ENCODE measurements at regions not wholly inside any gene's neighbourhood (a gene's known extent, or its start where the extent isn't known, plus 50 kb on each side); places are given as distances from the start of the nearest gene placed in this dataset.

DNA sequence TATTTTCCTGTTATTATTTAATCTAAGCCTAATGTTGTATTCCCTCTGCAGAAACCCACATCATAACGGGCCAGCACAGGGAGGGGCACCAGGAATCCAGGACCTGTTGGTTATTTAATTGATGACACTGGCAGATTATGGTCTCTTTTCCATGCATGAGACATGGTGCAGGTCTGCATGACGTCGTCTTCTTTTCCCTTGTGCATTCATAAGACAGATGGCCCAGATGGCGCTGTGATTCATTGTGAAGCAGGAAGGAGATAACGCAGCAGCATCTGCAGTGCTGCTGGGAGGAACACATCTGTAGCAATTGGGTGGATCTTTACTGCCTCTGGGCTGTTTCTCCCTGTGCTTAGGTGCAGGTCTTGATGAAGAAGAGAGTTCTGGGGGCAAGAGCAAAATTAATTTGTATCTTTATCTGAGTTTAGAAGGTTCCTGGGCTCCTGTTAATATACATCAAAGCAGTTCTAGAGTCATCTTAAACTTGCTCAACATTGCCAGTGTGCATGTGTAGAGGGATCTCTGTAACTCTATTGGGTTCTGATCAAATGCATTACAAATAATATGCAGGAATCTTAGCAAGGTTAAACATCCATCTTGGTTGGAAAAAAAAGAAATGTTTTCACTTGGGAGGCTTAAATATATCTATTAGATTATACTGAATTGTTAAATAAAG lies 176.1 kb downstream of the PCSK1 start:
- TF ChIP-seq POLR2AphosphoS5 (IDR thresholded peaks at IDR 0.05): no peak
- TF ChIP-seq POLR2A (IDR thresholded peaks at IDR 0.05): no peak
- TF ChIP-seq, protein P1, sequence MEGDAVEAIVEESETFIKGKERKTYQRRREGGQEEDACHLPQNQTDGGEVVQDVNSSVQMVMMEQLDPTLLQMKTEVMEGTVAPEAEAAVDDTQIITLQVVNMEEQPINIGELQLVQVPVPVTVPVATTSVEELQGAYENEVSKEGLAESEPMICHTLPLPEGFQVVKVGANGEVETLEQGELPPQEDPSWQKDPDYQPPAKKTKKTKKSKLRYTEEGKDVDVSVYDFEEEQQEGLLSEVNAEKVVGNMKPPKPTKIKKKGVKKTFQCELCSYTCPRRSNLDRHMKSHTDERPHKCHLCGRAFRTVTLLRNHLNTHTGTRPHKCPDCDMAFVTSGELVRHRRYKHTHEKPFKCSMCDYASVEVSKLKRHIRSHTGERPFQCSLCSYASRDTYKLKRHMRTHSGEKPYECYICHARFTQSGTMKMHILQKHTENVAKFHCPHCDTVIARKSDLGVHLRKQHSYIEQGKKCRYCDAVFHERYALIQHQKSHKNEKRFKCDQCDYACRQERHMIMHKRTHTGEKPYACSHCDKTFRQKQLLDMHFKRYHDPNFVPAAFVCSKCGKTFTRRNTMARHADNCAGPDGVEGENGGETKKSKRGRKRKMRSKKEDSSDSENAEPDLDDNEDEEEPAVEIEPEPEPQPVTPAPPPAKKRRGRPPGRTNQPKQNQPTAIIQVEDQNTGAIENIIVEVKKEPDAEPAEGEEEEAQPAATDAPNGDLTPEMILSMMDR (IDR thresholded peaks at IDR 0.05): no peak
- no peak for TF ChIP-seq EP300 (IDR thresholded peaks at IDR 0.05; ENCODE audit: low read depth)
- no peak overlapping the region for H3K27ac ChIP-seq
- no peaks in the 10 kb centered on the region for H3K27me3 ChIP-seq
- 65 to 90% methylated on average over 1 to 5 of the region's 5 CpGs for WGBS, 2 donors (ENCODE audit: low coverage in 1 of 2)
- DNase-seq: peak; percentile 31
- no peaks in the 10 kb centered on the region for H3K4me1 ChIP-seq
- in situ Hi-C loops (cut with MboI; ENCODE audit: low pct_ligation_motif_present in 1 of 4, low pct_unique_long_range_greater_than_20kb in 1 of 4, low sequenced_read_pairs in 3 of 4): no loop called here
- H3K9me3 ChIP-seq: no peaks in the 10 kb centered on the region
- intact Hi-C loops (cut with DNase I; ENCODE audit: low total_unique reads): no loop called here
- H3K4me3 ChIP-seq: no peak overlapping the region
- H3K36me3 ChIP-seq: no peaks in the 10 kb centered on the region

DNA sequence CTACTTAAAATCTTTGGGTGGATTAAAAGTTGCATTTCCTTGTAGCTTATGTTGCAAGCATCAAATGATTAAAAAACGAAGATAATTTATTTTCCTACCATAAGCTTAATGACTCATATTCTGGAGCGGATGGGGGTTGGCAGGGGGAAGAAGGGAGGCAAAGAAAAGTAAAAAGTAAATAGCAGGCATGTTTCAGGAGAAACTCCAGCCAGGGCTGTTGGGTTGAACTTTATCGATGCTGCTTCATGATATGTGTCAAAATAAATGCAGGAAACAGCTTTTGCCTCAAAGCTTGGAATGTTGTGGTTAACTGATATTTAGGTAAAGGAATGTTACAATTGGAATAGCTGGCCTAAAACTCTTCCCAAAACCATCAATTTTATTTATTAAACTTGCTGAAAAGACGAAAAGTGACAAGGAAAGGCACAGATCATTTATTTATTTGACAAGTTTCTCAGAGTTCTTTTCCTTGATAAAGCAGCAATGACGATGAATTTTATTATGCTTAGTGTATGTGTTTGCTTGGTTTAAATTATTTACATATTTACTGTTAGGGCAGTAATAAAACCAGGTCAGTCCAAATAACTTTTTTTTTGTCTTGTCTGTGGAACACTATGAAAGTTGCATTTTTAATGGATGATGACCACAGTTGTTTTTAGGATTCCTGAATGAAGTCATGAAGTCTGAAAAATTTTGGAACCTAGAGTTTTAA lies 177.9 kb downstream of the PCSK1 start:
- intact Hi-C loops (cut with DNase I; ENCODE audit: low total_unique reads) (no loop called here), in situ Hi-C loops (cut with MboI; ENCODE audit: low pct_ligation_motif_present in 1 of 4, low pct_unique_long_range_greater_than_20kb in 1 of 4, low sequenced_read_pairs in 3 of 4) (no loop called here)
- no peaks in the 10 kb centered on the region for H3K27me3 ChIP-seq
- DNase-seq: no peak
- no peak overlapping the region for H3K27ac ChIP-seq
- H3K4me1 ChIP-seq: no peaks in the 10 kb centered on the region
- 39 to 58% methylated on average over 3 to 5 of the region's 5 CpGs for WGBS, 2 donors (ENCODE audit: low coverage in 1 of 2)
- H3K9me3 ChIP-seq: no peaks in the 10 kb centered on the region
- H3K36me3 ChIP-seq: no peaks in the 10 kb centered on the region
- H3K4me3 ChIP-seq: no peak overlapping the region
- TF ChIP-seq, protein P1 (IDR thresholded peaks at IDR 0.05): no peak

DNA sequence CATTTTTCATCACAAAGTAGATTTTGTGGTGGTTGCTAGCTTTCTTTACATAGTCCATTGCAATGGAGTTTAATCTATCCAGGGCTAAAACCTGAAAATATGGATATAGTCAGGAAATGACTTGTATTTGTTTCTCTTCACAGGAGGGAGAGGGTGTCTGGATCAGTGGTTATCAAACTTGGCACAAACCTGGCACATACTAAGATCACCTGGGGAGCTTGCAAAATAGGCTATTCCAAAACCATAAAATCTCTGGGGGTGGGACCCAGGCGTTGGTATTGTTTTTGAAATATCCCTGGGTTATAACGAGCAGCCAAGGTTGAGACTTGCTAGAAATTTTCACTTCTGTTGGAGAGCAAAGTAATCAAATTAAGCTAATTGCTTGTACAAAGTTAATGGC lies 179.9 kb downstream of the PCSK1 start:
- no peak for TF ChIP-seq EP300 (IDR thresholded peaks at IDR 0.05; ENCODE audit: low read depth)
- no peak for TF ChIP-seq POLR2A (IDR thresholded peaks at IDR 0.05)
- TF ChIP-seq, protein P1 (IDR thresholded peaks at IDR 0.05): no peak
- TF ChIP-seq POLR2AphosphoS5 (IDR thresholded peaks at IDR 0.05): no peak
- no peak for DNase-seq
- H3K36me3 ChIP-seq: no peaks in the 10 kb centered on the region
- 50 to 51% methylated on average over 1 to 2 of the region's 2 CpGs for WGBS, 2 donors (ENCODE audit: low coverage in 1 of 2)
- no peaks in the 10 kb centered on the region for H3K9me3 ChIP-seq
- H3K4me1 ChIP-seq: peaks cover 0 to 1% (median 0%) of the 10 kb centered on the region in 4 donors
- H3K27ac ChIP-seq: no peak overlapping the region
- no peaks in the 10 kb centered on the region for H3K27me3 ChIP-seq
- intact Hi-C loops (cut with DNase I; ENCODE audit: low total_unique reads) (no loop called here), in situ Hi-C loops (cut with MboI; ENCODE audit: low pct_ligation_motif_present in 1 of 4, low pct_unique_long_range_greater_than_20kb in 1 of 4, low sequenced_read_pairs in 3 of 4) (no loop called here)
- H3K4me3 ChIP-seq: no peak overlapping the region

DNA sequence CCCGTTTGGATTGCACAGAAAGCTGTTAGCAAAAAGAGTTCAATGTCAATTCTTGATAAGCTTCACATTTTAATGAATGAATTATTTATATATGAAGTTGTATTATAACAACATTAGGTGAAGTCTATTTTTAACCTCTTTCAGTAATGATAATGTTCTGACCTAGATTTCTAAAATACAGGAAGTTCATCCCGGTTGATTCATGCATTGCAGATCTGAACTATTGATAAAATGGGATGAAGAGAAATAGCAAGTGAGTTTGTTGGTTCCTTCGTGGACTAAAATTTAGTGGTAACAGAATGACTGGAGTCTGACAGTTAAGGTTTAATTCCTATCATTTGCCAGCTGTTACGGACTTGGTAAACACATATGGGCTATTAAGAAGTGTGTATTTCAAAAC lies 180.5 kb downstream of the PCSK1 start:
- no peak for TF ChIP-seq POLR2AphosphoS5 (IDR thresholded peaks at IDR 0.05)
- TF ChIP-seq EP300 (IDR thresholded peaks at IDR 0.05; ENCODE audit: low read depth): no peak
- TF ChIP-seq POLR2A (IDR thresholded peaks at IDR 0.05): no peak
- TF ChIP-seq, protein P1 (IDR thresholded peaks at IDR 0.05): no peak
- in situ Hi-C loops (cut with MboI; ENCODE audit: low pct_ligation_motif_present in 1 of 4, low pct_unique_long_range_greater_than_20kb in 1 of 4, low sequenced_read_pairs in 3 of 4) (no loop called here), intact Hi-C loops (cut with DNase I; ENCODE audit: low total_unique reads) (no loop called here)
- no peaks in the 10 kb centered on the region for H3K9me3 ChIP-seq
- no peaks in the 10 kb centered on the region for H3K36me3 ChIP-seq
- no peak overlapping the region for H3K27ac ChIP-seq
- no peak overlapping the region for H3K4me3 ChIP-seq
- 59 to 82% methylated on average over 4 of the region's 4 CpGs for WGBS, 2 donors (ENCODE audit: low coverage in 1 of 2)
- H3K4me1 ChIP-seq: peaks cover 0 to 5% (median 0%) of the 10 kb centered on the region in 4 donors
- DNase-seq: no peak
- H3K27me3 ChIP-seq: no peaks in the 10 kb centered on the region
